ENCODE measurements at regions not wholly inside any gene's neighbourhood (a gene's known extent, or its start where the extent isn't known, plus 50 kb on each side); places are given as distances from the start of the nearest gene placed in this dataset.
A peak's percentile ranks its signal among the peaks of the same experiment; 100 is the strongest.
"Not testable (repeated sequence)": the region's sequence is repeated elsewhere in the genome, so short reads cannot be mapped to it uniquely, and the experiment has no call there.

- DNase-seq (ENCODE audit: low read depth in 2 of 2), result not testable (repeated sequence)
Measured at GRCh38 chr1:25171013-25171412, 61.3 kb downstream of the SYF2 start.

- no peak for DNase-seq (ENCODE audit: low read depth in 2 of 2)
Measured at GRCh38 chr1:25170439-25170838, 61.9 kb downstream of the SYF2 start.

GRCh38 chr1:25169610-25170009, 62.7 kb downstream of the SYF2 start:
- no peak for DNase-seq (ENCODE audit: low read depth in 2 of 2)

GRCh38 chr1:25169168-25169567, 63.1 kb downstream of the SYF2 start:
- DNase-seq (ENCODE audit: low read depth in 2 of 2), result no peak

- DNase-seq (ENCODE audit: low read depth in 2 of 2), result no peak
Measured at GRCh38 chr1:25168193-25169071, 63.9 kb downstream of the SYF2 start.

- no peak for DNase-seq (ENCODE audit: low read depth in 2 of 2)
Measured at GRCh38 chr1:25167269-25168192, 64.8 kb downstream of the SYF2 start.

- DNase-seq (ENCODE audit: low read depth in 2 of 2), result no peak
Measured at GRCh38 chr1:25166847-25167246, 65.5 kb downstream of the SYF2 start.

- no peak for DNase-seq (ENCODE audit: low read depth in 2 of 2)
Measured at GRCh38 chr1:25163986-25164385, 68.3 kb downstream of the SYF2 start.

GRCh38 chr1:25161981-25162380, 70.3 kb downstream of the SYF2 start:
- no peak for DNase-seq (ENCODE audit: low read depth in 2 of 2)

- DNase-seq (ENCODE audit: low read depth in 2 of 2), result no peak
Measured at GRCh38 chr1:25157846-25158245, 74.5 kb downstream of the SYF2 start.

- no peak for DNase-seq (ENCODE audit: low read depth in 2 of 2)
Measured at GRCh38 chr1:25150985-25151495, 81.3 kb downstream of the SYF2 start.

GRCh38 chr1:25148673-25149300, 83.5 kb downstream of the SYF2 start:
- peak in 1 of 2 donors; percentile 16 for DNase-seq (ENCODE audit: low read depth in 2 of 2)

- DNase-seq (ENCODE audit: low read depth in 2 of 2), result no peak
Measured at GRCh38 chr1:25146451-25146855, 85.8 kb downstream of the SYF2 start.

GRCh38 chr1:25145775-25146393, 86.4 kb downstream of the SYF2 start:
- DNase-seq (ENCODE audit: low read depth in 2 of 2), result no peak

- DNase-seq (ENCODE audit: low read depth in 2 of 2), result no peak
Measured at GRCh38 chr1:25140073-25140797, 92.1 kb downstream of the SYF2 start.

GRCh38 chr1:25137521-25138395, 94.5 kb downstream of the SYF2 start:
- DNase-seq (ENCODE audit: low read depth in 2 of 2), result no peak

GRCh38 chr1:25137106-25137505, 95.2 kb downstream of the SYF2 start:
- no peak for DNase-seq (ENCODE audit: low read depth in 2 of 2)

- no peak for DNase-seq (ENCODE audit: low read depth in 2 of 2)
Measured at GRCh38 chr1:25135909-25136308, 96.4 kb downstream of the SYF2 start.

GRCh38 chr1:25134801-25135461, 97.4 kb downstream of the SYF2 start:
- no peak for DNase-seq (ENCODE audit: low read depth in 2 of 2)

All from activated CD4-positive, alpha-beta T cell treated with anti-CD3 and anti-CD28 coated beads for 24 hours (primary cell).